Transverse colon (tissue), 3 donors: ENCODE measurements at regions not wholly inside any gene's neighbourhood (a gene's known extent, or its start where the extent isn't known, plus 50 kb on each side); places are given as distances from the start of the nearest gene placed in this dataset.

Experiments
- CTCF ChIP-seq, 5 experiments: fragments of 200-600 bp in 3 of 5; fragments of 450-650 bp in 2 of 5; sonication (generic) in 3 of 5; IDR thresholded peaks; 1 replicate in 2 of 5; 2 replicates in 3 of 5; pipeline ENCODE4 v1.5.1; 2016 to 2017; ENCODE audit warnings: antibody characterized with exemption in 5 of 5, inconsistent platforms in 3 of 5, mild to moderate bottlenecking in 2 of 5, moderate library complexity in 1 of 5
- POLR2A ChIP-seq: fragments of 450-650 bp; IDR thresholded peaks from one replicate; pipeline ENCODE4 v1.6.1; 2016; ENCODE audit warnings: antibody characterized with exemption, mild to moderate bottlenecking, moderate library complexity

- TF ChIP-seq CTCF (IDR thresholded peaks at IDR 0.05) = no peak
- no peak for TF ChIP-seq POLR2A
Observed at GRCh38 chr6:153832543-153832942, 206.5 kb upstream of the OPRM1 start.
